ENCODE measurements at regions not wholly inside any gene's neighbourhood (a gene's known extent, or its start where the extent isn't known, plus 50 kb on each side); places are given as distances from the start of the nearest gene placed in this dataset.
"Not testable (repeated sequence)": the region's sequence is repeated elsewhere in the genome, so short reads cannot be mapped to it uniquely, and the experiment has no call there.

DNA sequence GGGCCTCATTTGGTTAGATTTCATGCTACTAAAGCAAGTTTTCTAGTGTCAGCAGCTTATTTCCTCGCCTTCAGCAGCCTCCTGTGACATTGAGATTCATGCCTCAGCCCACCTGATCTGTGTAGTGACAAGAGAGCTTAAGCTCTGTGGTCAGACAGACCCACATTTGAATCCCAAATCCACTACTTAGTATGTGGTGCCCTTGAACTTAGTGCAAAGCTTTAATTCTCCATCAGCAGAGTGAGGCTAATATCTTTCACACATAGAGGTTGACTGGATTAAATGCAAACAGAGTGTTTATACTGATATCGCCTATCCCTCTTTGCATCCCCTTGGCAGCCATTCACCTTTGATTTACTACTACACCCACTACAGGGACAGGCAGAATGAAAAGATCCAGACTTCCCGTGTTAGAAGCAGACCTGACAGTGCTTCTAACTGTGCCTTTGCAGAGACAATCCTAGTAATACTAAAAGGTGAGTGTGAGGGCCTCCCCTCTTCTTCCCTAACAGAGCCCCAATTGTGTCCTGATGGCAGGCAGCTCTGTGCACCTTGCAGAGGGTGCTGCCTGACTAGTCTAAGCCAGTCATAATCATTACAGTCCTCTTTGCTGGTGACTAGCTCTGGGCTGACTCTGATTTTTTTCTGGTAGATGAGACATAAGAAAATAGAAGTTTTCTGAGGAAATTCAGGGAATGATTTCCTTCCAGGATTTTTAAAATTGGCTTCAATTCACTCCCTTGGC lies 264.0 kb downstream of the CTH start:
- no peak for DNase-seq

DNA sequence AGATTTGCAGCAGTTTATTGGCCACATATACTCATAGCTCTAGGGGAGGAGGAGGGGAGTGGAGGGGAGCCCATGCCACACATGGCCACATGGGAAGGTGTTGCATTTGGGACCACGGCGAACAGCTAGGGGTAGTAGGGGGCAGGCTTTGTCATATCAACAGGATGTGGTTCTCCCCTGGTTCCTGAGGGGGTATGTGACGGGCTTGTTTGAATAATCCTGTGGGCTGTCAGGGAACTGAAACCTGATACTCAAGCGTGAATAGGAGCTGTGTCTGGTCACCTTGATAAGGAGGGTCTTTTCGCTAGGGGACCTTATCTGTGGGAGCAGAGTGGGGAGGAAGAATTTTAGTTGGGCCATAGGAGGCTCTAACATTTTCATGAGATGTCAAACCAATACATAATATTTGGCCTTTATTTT lies 264.7 kb downstream of the CTH start:
- no peak for DNase-seq

DNA sequence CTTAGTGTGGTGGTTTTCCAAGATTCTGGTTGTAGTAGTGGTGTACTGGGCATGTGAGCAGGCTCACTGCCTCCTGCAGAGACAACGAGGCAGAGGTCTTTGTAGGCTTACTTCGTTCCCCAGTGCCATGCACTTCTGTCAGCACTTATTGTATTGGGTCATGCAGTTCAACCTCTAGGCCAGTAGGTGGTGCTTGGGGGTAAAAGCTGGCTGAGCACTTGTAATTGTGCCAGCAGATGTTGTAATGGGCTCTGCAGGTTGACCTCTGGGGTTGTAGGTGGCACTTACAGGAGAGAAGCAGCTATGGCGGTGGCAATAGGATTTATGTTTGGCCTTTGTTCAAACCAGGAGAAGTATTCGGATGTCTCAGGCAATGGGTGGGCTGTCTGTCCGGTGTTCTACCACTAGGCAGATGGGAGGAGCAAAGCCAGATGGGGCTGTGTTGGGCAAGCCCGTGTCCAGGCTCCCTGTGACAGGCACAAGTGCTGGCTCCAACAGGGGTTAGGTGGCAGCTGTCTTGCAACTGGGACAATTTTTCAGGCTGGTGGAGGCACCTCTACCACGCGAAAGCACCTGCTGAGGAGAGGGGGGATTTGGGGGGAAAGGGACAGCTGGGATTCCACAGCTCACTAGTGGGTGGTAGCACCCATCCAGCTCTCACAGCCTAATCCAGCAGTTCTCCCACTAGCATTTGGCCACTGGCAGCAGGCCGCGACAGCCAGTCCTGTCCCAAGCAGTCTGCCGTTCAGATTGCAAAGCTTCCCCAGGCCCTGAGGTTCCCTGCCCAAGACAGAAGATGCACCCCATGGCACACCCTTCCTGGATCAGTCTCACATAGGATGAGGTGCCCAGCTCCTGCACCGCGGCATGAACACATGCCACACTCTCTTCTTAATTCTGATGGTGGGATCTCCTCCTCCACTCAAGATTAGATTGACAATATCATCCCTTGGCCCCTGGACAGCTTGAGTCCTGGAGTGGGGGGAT lies 274.5 kb downstream of the CTH start:
- peak; percentile 68 for DNase-seq

DNA sequence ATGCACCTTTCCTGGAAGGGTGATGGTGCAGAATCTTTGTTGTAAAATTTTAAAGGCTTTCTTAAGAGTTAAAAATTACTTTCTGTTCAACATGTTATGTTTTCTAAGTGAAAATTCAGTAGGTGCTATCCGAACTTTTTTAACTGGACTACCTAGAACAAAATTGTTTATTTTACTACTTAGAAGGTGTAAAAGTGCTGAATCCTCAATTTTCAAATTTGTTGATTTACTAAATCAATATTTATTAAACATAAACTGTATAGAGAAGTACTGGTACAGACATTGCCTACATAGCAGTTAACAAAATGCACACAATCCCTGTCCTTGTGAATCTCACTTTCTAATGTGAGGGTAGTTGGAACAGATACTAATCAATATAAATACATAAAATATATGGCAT lies 277.5 kb downstream of the CTH start:
- DNase-seq = no peak

DNA sequence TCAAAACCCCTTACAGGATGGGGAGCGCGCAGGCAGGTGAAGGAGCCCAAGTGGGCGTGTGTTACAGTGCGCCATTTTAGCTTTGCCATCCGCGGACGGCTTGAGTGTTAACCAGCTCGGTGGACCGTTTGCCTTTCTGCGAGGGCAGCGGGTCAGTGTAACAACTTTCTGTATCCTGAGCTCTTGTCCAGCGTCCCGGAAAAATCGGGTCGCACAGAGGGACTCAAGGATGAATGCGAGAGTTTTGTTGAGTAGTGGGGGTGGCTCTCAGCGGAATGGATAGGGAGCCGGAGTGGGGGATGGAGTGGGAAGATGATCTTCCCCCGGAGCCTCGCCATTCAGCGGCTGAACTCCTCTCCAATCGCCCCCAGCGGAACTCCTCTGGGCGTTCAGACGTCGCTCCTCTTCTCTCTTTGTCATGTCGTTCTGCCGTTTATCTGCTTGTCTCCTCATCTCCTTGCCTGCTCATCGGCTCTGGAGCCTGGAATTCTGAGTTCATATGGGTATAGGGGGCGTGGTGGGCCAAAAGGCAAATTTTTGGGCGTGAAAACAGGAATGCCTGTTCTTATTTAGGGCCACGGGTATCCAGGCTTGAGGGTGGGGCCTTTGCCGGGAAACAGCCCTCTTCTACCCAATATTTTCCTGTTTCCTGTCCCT lies 295.4 kb downstream of the CTH start:
- DNase-seq = no peak

DNA sequence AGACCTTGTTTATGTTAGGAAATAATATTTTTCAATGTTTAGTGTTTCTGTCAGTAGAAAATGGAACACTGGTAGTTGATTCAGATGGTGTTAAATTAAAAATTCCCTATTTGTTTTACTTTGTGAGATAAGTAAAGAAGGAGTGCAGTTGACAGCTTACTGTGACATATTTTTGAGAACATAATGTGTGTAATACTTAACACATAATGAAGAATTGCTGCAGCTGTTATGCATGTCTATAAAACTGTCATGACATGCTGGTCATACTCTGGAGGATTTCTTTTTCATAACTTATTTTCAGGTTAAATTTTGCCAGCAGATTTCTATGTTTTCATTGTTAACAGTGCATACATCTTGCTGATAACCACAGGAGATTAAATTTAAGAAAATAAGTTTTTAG lies 296.1 kb downstream of the CTH start:
- no peak for DNase-seq

DNA sequence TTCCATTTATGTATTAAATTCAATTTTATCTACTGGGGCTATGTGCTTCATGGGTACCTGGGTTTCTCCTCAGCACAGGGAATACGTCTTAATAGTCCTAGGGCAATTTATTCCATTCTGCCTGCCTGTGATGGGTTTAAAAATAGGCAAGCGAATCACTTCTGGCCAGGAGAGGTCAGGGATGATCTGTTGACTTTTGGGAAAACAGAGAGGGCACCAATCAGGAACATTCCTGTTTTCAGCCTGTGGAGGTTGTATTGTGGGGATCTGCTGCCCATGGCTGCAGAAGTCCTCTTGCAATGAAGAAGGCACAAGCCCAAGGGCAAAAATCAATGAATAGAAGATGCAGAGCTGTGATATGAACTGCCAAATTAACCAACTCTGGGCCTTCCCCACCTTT lies 303.1 kb downstream of the CTH start:
- no peak for DNase-seq

DNA sequence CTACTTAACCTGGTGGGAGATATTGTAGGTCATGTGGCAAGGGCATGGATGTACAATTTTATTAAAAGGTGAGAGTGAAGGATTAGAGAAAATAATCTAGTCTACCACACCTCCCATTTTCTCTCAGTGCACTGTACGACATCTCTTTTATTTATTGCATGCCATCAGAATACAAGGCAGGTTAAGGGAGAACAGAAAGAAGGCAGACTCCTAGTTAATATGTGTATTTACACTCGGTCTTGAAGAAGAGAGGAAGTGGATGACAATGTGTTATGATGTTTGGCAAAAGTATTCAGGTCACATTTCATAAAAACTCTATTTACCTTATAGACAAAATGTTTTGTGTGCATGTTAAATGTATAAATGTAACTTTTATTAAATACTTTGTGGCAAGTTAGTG lies 306.1 kb downstream of the CTH start:
- no peak for DNase-seq

DNA sequence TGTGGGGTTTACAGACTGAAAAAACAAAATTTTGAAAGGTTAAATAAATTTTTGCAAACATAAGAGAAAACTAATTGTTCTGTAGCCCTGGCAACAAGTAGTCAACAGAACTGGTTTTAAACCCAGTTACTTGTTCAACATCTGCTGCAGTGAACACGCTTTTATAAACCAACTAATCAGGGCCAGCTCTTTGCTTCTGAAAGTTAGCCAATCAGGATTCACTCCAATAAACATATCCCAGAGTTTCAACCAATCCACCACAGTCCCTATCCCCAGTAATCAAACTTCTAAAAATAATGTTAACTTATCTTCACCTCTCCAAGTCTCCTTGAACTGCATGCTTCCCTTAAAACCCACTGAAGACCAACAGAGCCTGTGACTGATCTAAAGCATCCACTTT lies 306.6 kb downstream of the CTH start:
- DNase-seq = no peak

DNA sequence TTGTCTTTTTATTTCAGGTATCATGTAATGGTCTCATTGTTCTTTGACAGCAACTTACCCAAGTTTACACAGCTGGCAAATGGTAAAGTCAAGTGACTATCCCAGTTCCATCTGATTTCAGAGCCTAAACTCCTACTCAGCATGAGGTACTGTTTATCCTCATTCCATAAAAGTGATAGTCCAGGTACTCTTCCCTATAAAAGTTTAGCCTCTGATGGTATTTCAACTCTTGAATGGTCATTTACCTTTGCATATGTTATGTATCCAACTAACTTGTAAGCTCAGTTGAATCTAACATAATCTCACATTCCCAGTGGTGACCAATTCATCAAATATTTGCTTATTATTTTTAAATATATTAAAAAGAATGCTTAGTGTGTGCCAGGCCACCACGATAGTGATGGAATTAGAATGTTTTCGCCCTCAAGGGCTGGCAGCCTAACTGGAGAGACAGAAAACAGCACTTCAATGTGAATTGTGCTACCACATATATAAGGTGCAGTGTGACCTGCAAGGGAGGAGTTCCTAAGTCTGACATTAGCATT lies 307.1 kb downstream of the CTH start:
- DNase-seq = no peak

DNA sequence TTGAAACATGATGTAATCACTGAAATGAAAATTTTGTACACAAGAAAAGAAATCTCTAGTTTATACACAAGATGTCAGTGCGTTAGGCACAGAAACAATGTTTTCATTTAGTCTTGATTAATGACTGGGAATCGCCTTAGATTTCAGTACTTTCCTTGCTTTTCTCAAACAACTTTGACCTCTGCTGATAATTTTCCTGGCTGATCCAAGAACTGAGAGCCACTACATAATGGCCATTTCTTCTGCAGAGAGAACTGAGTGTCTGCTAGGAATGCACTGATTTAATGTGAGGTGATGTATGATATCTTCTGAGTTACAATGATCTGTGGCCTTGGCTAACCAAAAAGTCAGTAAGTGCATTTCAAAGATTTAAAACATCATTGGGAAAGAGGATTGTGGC lies 308.1 kb downstream of the CTH start:
- DNase-seq = no peak

DNA sequence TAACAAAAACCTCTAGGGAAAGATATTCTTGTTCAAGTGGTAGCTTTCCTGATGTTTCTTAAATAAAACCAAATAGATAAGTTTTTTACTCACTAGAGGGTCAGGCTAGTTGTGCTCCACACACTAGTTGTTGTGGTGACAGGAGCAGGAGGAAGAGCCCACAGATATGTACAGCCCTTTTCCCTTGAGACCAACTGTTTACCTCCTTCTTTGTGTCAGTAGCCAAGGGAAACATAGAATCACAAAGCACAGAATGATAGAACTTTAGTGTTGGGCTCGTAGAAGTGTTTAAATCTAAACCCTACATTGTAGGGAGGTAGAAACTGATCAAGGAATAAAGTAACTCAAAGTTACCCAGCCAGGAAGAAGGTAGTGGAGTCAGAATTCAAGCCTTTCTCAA lies 309.0 kb downstream of the CTH start:
- no peak for DNase-seq

DNA sequence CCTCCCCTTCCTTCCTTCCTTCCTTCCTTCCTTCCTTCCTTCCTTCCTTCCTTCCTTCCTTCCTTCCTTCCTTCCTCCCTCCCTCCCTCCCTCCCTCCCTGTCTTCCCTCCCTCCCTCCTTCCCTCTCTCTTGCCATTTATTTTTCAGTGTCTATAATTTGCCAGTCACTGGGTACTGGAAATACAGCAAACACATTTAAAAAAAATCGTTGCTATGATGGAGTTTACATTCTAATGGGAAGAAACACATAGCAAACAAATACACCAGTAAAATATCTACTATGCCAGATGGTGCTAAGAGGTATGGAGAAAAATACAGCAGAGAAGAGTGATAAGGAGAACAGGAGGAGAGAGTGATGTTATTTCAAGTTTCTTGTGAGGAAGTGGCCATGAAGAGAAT lies 309.5 kb downstream of the CTH start:
- no peak for DNase-seq

DNA sequence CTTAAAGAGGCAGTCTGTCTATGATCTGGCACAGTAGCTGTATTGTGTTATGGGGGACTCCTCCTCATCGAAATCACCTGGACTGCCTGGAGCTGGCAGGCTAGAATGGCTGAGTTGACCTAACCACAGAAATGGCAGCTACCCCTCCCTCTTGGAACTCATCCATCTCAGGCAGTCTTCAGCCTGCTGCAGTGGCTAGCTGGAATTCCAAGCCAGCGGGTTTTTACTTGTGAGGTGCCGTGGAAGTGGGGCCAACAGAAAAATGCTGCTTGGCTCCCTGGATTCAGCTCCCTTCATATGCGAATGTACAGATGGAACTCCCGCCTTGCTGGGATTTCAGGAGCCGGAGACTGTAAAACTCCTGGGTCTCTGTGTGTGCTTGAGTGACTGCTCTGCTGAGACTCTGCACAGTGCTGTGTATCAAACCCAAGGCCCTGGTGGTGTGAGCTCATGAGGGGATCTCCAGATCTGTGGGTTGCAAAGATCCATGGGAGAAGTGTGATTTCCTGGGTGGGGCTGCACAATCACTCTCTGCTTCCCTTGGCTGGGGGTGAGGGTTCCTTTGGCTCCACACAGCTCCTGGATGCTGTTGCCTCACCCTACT lies 316.9 kb downstream of the CTH start:
- DNase-seq = no peak

DNA sequence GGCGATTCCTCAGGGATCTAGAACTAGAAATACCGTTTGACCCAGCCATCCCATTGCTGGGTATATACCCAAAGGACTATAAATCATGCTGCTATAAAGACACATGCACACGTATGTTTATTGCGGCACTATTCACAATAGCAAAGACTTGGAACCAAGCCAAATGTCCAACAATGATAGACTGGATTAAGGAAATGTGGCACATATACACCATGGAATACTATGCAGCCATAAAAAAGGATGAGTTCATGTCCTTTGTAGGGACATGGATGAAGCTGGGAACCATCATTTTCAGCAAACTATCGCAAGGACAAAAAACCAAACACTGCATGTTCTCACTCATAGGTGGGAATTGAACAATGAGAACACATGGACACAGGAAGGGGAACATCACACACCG lies 311.1 kb downstream of the PTGER3 start:
- DNase-seq = not testable (repeated sequence)

DNA sequence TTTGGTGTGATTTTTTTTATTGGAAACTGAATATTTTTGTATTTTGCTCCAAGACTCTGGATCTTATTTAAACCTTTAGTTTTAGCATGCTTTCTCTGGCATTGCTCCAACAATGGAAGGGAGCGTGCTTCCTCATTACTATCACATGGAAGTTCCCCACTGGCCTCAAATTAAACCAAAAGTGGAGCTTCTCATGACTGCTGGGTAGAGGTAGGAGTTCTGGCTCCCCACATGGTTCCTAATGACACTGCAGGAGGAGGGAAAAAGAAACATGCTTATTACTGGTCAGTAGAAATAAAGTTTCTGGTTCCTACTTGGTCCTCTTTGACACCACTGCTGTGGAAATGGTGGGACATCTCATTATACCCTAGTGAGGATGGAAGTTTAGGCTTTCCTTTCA lies 310.5 kb downstream of the PTGER3 start:
- no peak for DNase-seq

DNA sequence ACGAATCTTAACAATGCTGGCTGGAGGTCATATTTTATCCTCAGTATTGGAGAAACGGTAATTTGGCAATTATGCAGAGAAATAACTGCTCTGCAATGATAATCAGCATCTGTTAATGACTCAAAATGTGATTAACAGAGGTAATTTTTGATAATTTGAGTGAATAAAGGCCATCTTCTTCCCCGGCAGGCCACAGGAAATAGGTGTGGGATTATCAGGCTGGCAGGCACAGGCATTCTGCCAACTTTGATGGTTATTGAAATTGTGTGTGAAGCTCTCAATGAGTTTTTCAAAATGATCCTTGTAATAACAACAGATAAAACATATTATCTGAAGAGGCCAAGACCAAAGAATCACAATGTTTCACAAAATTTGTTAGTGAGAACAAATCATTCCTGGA lies 309.0 kb downstream of the PTGER3 start:
- no peak for DNase-seq

DNA sequence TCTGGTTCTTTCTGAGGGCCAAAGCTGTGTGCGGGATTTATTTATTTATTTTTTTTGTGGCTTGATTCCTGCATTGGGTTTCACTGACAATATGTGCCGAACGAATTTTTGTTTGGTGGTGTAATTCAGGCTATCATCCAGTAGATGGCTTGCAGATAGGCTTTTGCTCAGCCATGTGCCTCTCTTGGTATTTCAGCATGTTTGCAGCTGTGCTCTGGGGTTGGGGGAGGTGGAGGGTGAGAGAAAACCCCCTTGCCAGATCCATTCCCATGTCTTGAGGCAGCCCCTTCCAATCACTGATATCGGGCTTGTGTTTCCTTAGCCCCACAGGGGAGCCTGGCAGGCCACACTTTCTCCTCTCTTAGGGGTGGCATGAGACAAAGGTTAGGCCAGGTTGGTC lies 302.4 kb downstream of the PTGER3 start:
- DNase-seq = no peak

DNA sequence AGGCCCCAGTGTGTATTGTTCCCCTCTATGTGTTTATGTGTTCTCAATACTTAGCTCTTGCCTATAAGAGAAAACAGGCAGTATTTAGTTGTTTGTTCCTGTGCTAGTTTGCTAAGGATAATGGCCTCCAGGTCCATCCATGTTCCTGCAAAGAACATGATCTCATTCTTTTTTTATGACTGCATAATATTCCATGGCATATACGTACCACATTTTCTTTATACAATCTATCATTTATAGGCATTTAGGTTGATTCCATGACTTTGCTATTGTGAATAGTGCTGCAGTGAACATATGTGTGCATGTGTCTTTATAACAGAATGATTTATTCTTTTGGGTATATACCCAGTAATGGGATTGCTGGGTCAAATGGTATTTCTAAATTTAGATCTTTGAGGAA lies 301.6 kb downstream of the PTGER3 start:
- not testable (repeated sequence) for DNase-seq

DNA sequence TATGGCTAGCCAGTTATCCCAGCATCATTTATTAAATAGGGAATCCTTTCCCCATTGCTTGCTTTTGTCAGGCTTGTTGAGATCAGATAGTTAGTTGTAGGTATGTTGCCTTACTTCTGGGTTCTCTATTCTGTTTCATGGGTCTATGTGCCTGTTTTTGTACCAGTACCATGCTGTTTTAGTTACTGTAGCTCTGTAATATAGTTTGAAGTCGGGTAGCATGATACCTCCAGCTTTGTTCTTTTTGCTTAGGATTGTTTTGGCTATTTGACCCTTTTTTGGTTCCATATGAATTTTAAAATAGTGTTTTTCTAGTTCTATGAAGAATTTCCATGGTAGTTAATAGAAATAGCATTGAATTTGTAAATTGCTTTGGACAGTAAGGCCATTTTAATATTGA lies 300.5 kb downstream of the PTGER3 start:
- not testable (repeated sequence) for DNase-seq

DNA sequence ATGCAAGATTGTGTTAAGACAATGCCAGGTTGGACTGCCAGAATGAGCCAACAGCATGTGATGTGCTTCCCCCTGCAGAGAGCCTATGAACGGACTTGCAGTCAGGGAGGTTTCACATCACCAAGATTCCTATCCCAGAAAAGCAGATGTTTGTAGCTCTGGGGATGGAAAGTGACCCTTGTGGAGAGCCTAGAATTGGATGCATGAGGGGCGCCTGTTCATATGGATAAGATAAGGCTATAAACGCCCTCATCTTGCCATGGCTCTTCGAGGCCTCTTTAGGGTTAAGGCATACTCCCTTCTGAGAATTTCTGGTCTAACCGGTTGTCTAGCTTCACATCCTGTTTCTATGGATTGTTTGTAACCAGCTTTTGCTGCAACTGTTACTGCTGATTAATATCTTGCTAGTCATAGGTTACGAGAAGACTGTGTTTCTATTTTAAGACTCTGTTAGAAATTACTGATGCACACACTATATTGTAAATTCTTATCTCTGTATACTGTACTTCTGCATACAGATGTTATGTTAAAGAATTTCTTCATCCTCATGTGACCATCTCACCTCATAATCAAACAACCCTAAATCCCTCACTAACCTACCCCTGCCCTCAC lies 295.8 kb downstream of the PTGER3 start:
- not testable (repeated sequence) for DNase-seq

DNA sequence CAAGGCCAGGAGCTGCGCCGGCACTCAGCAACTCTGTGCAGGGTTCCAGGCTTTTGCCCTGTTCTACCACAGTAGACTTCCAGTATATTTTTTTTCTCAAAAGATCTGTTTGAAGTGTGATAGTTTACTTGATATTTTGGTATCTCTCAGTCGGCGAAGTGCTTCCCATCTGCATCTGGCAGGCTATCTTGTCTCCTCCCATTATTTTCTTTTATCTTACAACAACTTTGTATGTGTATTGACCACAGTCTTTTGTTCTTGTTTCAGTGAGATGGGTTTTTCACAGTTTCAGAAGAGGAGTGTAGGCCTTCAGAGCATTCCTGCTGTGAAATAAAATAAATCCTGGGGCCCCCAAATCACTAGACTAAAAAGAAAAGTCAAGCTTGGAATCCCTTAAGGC lies 292.9 kb downstream of the PTGER3 start:
- no peak for DNase-seq
